Ovary (tissue), 7 donors: ENCODE measurements at regions not wholly inside any gene's neighbourhood (a gene's known extent, or its start where the extent isn't known, plus 50 kb on each side); places are given as distances from the start of the nearest gene placed in this dataset.

ENCODE experiments used
- DNase-seq, 5 donors: peaks; one replicate each; pipeline ENCODE4 v3.0.0-alpha.2; 2019 to 2020
- H3K27ac ChIP-seq, 2 donors: fragments of 200-600 bp; one replicate each; pipeline versions ENCODE4 v1.5.1 to v1.8.0; 2019 to 2022
- H3K27me3 ChIP-seq: fragments of 200-600 bp; one replicate; pipeline ENCODE4 v1.8.0; 2022
- H3K36me3 ChIP-seq: fragments of 200-600 bp; sonication (generic); one replicate; pipeline ENCODE4 v1.5.1; 2019
- H3K4me1 ChIP-seq: one replicate; pipeline ENCODE4 v1.8.1; 2013; ENCODE audit warnings: mild to moderate bottlenecking, moderate library complexity; ENCODE audit not compliant: insufficient read depth
- H3K4me3 ChIP-seq: fragments of 200-600 bp; sonication (generic); one replicate; pipeline ENCODE4 v1.5.1; 2017
- H3K9me3 ChIP-seq, 2 donors: fragments of 200-600 bp in 1 of 2; sonication (generic) in 1 of 2; one replicate each; pipeline versions ENCODE4 v1.5.1 to v1.8.1; 2013 to 2019; ENCODE audit warnings: mild to moderate bottlenecking in 1 of 2, moderate library complexity in 1 of 2
- CTCF ChIP-seq, 3 donors: fragments of 450-650 bp in 2 of 3; fragments of 200-600 bp in 1 of 3; IDR thresholded peaks; one replicate each; pipeline versions ENCODE4 v1.5.1 to v1.8.0; 2016 to 2022; ENCODE audit warnings: antibody characterized with exemption in 3 of 3, mild to moderate bottlenecking in 1 of 3
- EP300 ChIP-seq: sonication (generic); formaldehyde crosslinking; IDR thresholded peaks from one replicate; pipeline ENCODE4 v1.6.1; 2017; ENCODE audit warnings: antibody characterized with exemption
- POLR2A ChIP-seq: fragments of 450-650 bp; IDR thresholded peaks from one replicate; pipeline ENCODE4 v1.6.1; 2017; ENCODE audit warnings: antibody characterized with exemption, mild to moderate bottlenecking, moderate library complexity
- WGBS, 3 donors: extraction: QIAGEN DNeasy Blood & Tissue Kit in 1 of 3; methylation state at CpG; one replicate each; pipeline versions ENCODE4 v1.1.5 to v1.1.7; 2013 to 2017; 5-methylcytosine and 5-hydroxymethylcytosine counted together
- intact Hi-C, 4 donors: fragments of 100-400 bp; cut with DNase I; formaldehyde crosslinking; loops; one replicate each; pipeline versions ENCODE4 v1.11.0 to v1.15.1; 2022 to 2023
- donor health status: DM: no; HTN: no; CAD: no; lungs with moderate emphysema.
- donor health status: DM: no; HTN: no; CAD: no.
- donor health status: Bipolar disorder and iron deficiency.
- donor health status: DM: no; HTN: no; CAD: no.
- donor health status: DM: yes; HTN: yes; CAD: no.

DNA sequence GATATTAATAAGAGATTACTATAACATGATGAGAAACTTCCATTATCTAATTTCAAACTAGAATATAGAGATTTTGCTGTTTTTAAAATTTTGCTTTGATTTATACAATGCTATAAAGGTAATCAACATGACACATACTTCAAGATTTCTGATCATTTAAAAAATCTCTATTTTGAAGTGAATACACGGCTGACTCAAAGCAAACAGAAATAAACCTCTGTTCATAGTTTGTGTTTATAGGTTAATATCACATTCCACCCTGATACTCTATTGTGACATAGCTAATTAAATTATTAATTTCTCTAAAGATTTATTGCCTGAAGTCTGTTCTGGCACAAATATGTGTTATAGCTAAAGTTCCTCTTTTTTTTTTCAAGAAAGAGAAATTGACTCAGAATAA, 349.2 kb downstream of the TLL1 start:
- intact Hi-C loops: no loop called here
- DNase-seq: no peak
- Histone ChIP-seq H3K9me3 (no peaks in the 10 kb centered on the region), H3K27ac (no peak overlapping the region), H3K4me3 (no peak overlapping the region), H3K36me3 (no peaks in the 10 kb centered on the region), H3K4me1 (no peaks in the 10 kb centered on the region), H3K27me3 (peaks cover 2% of the 10 kb centered on the region)
- WGBS, 3 donors: 61 to 77% (median 67%) methylated on average over 1 of the region's 1 CpG
- TF ChIP-seq POLR2A (no peak), EP300 (no peak), CTCF (IDR thresholded peaks at IDR 0.05) (no peak)

- no peaks in the 10 kb centered on the region for H3K27me3 ChIP-seq
- no peak for DNase-seq
- no peaks in the 10 kb centered on the region for H3K4me1 ChIP-seq
- H3K36me3 ChIP-seq: no peaks in the 10 kb centered on the region
- H3K4me3 ChIP-seq: no peak overlapping the region
- intact Hi-C loops: no loop called here
- TF ChIP-seq EP300 (no peak), POLR2A (no peak), CTCF (IDR thresholded peaks at IDR 0.05) (no peak)
- WGBS, 3 donors: 91 to 94% (median 92%) methylated on average over 10 of the region's 10 CpGs
- H3K9me3 ChIP-seq: no peaks in the 10 kb centered on the region
- H3K27ac ChIP-seq: no peak overlapping the region
Measured at GRCh38 chr4:166228112-166228511, 355.1 kb downstream of the TLL1 start.

DNA sequence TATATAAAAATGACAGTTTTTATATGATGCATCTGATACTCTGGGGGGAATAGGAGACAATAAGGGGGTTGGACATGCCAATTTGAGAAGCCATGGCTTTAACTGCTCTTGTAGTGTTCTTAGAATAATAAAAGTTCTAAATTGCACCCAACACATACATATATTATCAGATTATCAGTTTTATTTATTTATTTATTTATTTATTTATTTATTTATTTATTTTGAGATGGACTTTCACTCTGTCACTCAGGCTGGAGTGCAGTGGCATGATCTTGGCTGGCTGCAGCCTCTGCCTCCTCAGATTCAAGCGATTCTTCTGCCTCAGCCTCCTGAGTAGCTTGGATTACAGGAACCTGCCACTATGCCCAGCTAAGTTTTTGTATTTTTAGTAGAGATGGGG, 356.8 kb downstream of the TLL1 start:
- H3K27ac ChIP-seq: no peak overlapping the region
- no peaks in the 10 kb centered on the region for H3K36me3 ChIP-seq
- DNase-seq: no peak
- 96 to 100% (median 98%) methylated on average over 1 of the region's 1 CpG for WGBS, 3 donors
- intact Hi-C loops: no loop called here
- H3K27me3 ChIP-seq: no peaks in the 10 kb centered on the region
- TF ChIP-seq CTCF (IDR thresholded peaks at IDR 0.05) (no peak), POLR2A (no peak), EP300 (no peak)
- H3K4me3 ChIP-seq: no peak overlapping the region
- no peaks in the 10 kb centered on the region for H3K4me1 ChIP-seq
- H3K9me3 ChIP-seq: no peaks in the 10 kb centered on the region

DNA sequence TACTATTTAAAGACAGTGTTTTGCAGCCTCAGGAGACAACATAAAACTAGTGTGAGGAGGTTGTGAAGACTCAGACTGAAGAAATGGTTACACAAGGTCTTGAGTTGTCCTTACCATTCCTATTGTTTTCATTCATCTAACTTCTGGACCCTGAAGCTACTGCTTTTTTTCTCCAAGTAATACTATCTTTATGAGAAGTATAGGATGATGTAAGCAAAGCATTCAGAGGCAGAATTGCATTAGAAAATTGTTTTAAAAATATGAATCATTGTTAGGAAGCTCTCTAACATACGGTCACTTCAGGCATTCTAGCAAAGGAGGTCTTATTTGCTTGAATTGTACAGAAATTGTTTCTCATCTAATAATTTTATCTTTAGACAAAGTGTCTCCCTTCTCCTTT, 357.8 kb downstream of the TLL1 start:
- H3K4me1 ChIP-seq: no peaks in the 10 kb centered on the region
- H3K36me3 ChIP-seq: no peaks in the 10 kb centered on the region
- no peak for TF ChIP-seq CTCF (IDR thresholded peaks at IDR 0.05)
- TF ChIP-seq EP300: no peak
- no peak for TF ChIP-seq POLR2A
- no peak for DNase-seq
- 75 to 82% (median 76%) methylated on average over 1 of the region's 1 CpG for WGBS, 3 donors
- no peak overlapping the region for H3K4me3 ChIP-seq
- H3K9me3 ChIP-seq: no peaks in the 10 kb centered on the region
- intact Hi-C loops: no loop called here
- no peaks in the 10 kb centered on the region for H3K27me3 ChIP-seq
- no peak overlapping the region for H3K27ac ChIP-seq

DNA sequence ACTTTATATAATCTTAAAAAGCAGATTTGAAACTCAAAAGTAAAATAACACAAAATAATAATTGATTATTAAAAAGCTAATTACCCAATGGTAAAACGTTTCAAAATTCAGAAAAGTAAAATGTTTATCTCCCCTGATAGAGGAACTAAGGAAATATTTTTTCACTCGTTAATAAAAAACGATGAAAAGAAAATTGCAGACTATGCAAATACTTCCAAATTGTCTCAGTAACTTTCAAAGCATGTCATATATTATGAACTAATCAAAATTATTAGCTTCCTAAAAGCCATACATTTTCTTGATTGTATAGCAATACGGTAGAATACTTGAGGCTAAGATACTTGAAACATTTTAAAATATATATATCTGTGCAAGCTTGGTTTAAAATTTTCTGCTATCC, 366.3 kb downstream of the TLL1 start:
- 70 to 75% (median 71%) methylated on average over 4 of the region's 4 CpGs for WGBS, 3 donors
- intact Hi-C loops: no loop called here
- DNase-seq: no peak

More for the DNA sequence above, 366.3 kb downstream of the TLL1 start:
- no peak overlapping the region for H3K4me3 ChIP-seq
- no peak for TF ChIP-seq EP300
- no peaks in the 10 kb centered on the region for H3K9me3 ChIP-seq
- no peaks in the 10 kb centered on the region for H3K27me3 ChIP-seq
- H3K27ac ChIP-seq: no peak overlapping the region
- no peaks in the 10 kb centered on the region for H3K36me3 ChIP-seq
- H3K4me1 ChIP-seq: no peaks in the 10 kb centered on the region
